ENCODE measurements at regions not wholly inside any gene's neighbourhood (a gene's known extent, or its start where the extent isn't known, plus 50 kb on each side); places are given as distances from the start of the nearest gene placed in this dataset.

- no peak for TF ChIP-seq CTCF (IDR thresholded peaks at IDR 0.05)
- TF ChIP-seq POLR2A (IDR thresholded peaks at IDR 0.05), result no peak
Measured at GRCh38 chr1:47502746-47503370, 65.0 kb downstream of the FOXD2 start.
